ENCODE measurements at regions not wholly inside any gene's neighbourhood (a gene's known extent, or its start where the extent isn't known, plus 50 kb on each side); places are given as distances from the start of the nearest gene placed in this dataset.

- H3K36me3 Mint-ChIP-seq (ENCODE audit: low read depth) = no peaks in the 10 kb centered on the region
- H3K27me3 Mint-ChIP-seq = peaks cover 4% of the 10 kb centered on the region
- intact Hi-C loops (cut with micrococcal nuclease) = no loop called here
- no peaks in the 10 kb centered on the region for H3K4me1 Mint-ChIP-seq (ENCODE audit: low read depth)
- ChIA-PET POLR2A (no interaction called here), CTCF (interaction anchor here (1.2 kb wide), 1 partner anchor 22 kb away, joined by 4 read pairs; no protein-coding TSS in a partner anchor)
- H3K27ac Mint-ChIP-seq = no peak overlapping the region
- ATAC-seq (no peak), DNase-seq (no peak)
- TF ChIP-seq CTCF (IDR thresholded peaks at IDR 0.05) = no peak
- H3K4me3 Mint-ChIP-seq = no peak overlapping the region
- peaks cover 9% of the 10 kb centered on the region for H3K9me3 Mint-ChIP-seq
These were observed 82.5 kb upstream of the TNFRSF21 start for GRCh38 chr6:47392251-47392650.

GRCh38 chr6:47396401-47397069, 81.1 kb upstream of the CD2AP start:
- ATAC-seq = no peak
- intact Hi-C loops (cut with micrococcal nuclease) = no loop called here
- Mint-ChIP-seq H3K4me3 (no peak overlapping the region), H3K4me1 (ENCODE audit: low read depth) (no peaks in the 10 kb centered on the region), H3K27me3 (peaks cover 4% of the 10 kb centered on the region), H3K36me3 (ENCODE audit: low read depth) (no peaks in the 10 kb centered on the region), H3K27ac (no peak overlapping the region), H3K9me3 (peaks cover 1% of the 10 kb centered on the region)
- ChIA-PET CTCF (no interaction called here), POLR2A (no interaction called here)
- TF ChIP-seq CTCF (IDR thresholded peaks at IDR 0.05) = no peak
- DNase-seq = no peak

GRCh38 chr6:47400581-47400980, 77.0 kb upstream of the CD2AP start:
- ChIA-PET POLR2A (no interaction called here), CTCF (interaction anchor here (1.8 kb wide), 1 partner anchor 13 kb away, joined by 5 read pairs; no protein-coding TSS in a partner anchor)
- no peaks in the 10 kb centered on the region for H3K4me1 Mint-ChIP-seq (ENCODE audit: low read depth)
- no peak overlapping the region for H3K4me3 Mint-ChIP-seq
- no peaks in the 10 kb centered on the region for H3K27me3 Mint-ChIP-seq
- ATAC-seq (no peak), DNase-seq (no peak)
- no peak overlapping the region for H3K27ac Mint-ChIP-seq
- intact Hi-C loops (cut with micrococcal nuclease) = no loop called here
- no peak for TF ChIP-seq CTCF (IDR thresholded peaks at IDR 0.05)
- no peaks in the 10 kb centered on the region for H3K36me3 Mint-ChIP-seq (ENCODE audit: low read depth)
- no peaks in the 10 kb centered on the region for H3K9me3 Mint-ChIP-seq

- no peak overlapping the region for H3K4me3 Mint-ChIP-seq
- intact Hi-C loops (cut with micrococcal nuclease) = no loop called here
- H3K4me1 Mint-ChIP-seq (ENCODE audit: low read depth) = no peaks in the 10 kb centered on the region
- H3K36me3 Mint-ChIP-seq (ENCODE audit: low read depth) = no peaks in the 10 kb centered on the region
- POLR2A ChIA-PET = no interaction called here
- H3K27ac Mint-ChIP-seq = no peak overlapping the region
- H3K27me3 Mint-ChIP-seq = no peaks in the 10 kb centered on the region
- no peaks in the 10 kb centered on the region for H3K9me3 Mint-ChIP-seq
- CTCF ChIA-PET = interaction anchor here (1.6 kb wide), 1 partner anchor 12 kb away, joined by 6 read pairs; no protein-coding TSS in a partner anchor
- DNase-seq = no peak
- TF ChIP-seq CTCF (IDR thresholded peaks at IDR 0.05) = no peak
- ATAC-seq = no peak
These were observed 75.5 kb upstream of the CD2AP start for GRCh38 chr6:47402081-47402480.

- no peak overlapping the region for H3K4me3 Mint-ChIP-seq
- TF ChIP-seq CTCF (IDR thresholded peaks at IDR 0.05) = no peak
- no peaks in the 10 kb centered on the region for H3K27me3 Mint-ChIP-seq
- no peaks in the 10 kb centered on the region for H3K9me3 Mint-ChIP-seq
- ChIA-PET CTCF (no interaction called here), POLR2A (no interaction called here)
- ATAC-seq (no peak), DNase-seq (no peak)
- no peak overlapping the region for H3K27ac Mint-ChIP-seq
- intact Hi-C loops (cut with micrococcal nuclease) = no loop called here
- no peaks in the 10 kb centered on the region for H3K36me3 Mint-ChIP-seq (ENCODE audit: low read depth)
- no peaks in the 10 kb centered on the region for H3K4me1 Mint-ChIP-seq (ENCODE audit: low read depth)
These were observed 74.5 kb upstream of the CD2AP start for GRCh38 chr6:47403056-47403455.
